Activated CD4-positive, alpha-beta memory T cell treated with anti-CD3 and anti-CD28 coated beads, Interleukin-2, amount 10 ng/mL, durations not matched to agents 7 days and 5 days (primary cell): ENCODE measurements at regions not wholly inside any gene's neighbourhood (a gene's known extent, or its start where the extent isn't known, plus 50 kb on each side); places are given as distances from the start of the nearest gene placed in this dataset.

ENCODE experiments used
- CTCF ChIA-PET: fragments of 350-600 bp; sonication (Branson Sonifier 250); formaldehyde crosslinking; loops from one replicate; lab custom pipeline; 2021; ENCODE audit warnings: antibody characterized with exemption, inconsistent platforms; lab: Charles Lee
- POLR2A ChIA-PET: fragments of 350-600 bp; sonication (Branson Sonifier 250); formaldehyde crosslinking; loops from one replicate; lab custom pipeline; 2021; ENCODE audit warnings: antibody characterized with exemption; lab: Charles Lee
- DNase-seq: peaks from one replicate; pipeline ENCODE4 v3.0.0-alpha.2; 2020
- H3K27ac Mint-ChIP-seq: one replicate; pipeline ENCODE4 v1.8.0; 2021; ENCODE audit warnings: mild to moderate bottlenecking, mixed read lengths
- H3K27me3 Mint-ChIP-seq: one replicate; pipeline ENCODE4 v1.8.0; 2021; ENCODE audit warnings: mixed read lengths
- H3K36me3 Mint-ChIP-seq: one replicate; pipeline ENCODE4 v1.8.0; 2021; ENCODE audit warnings: low read depth, mixed read lengths
- H3K4me1 Mint-ChIP-seq: one replicate; pipeline ENCODE4 v1.8.0; 2021; ENCODE audit warnings: mixed read lengths
- H3K4me3 Mint-ChIP-seq: one replicate; pipeline ENCODE4 v1.8.0; 2021; ENCODE audit warnings: mild to moderate bottlenecking, mixed read lengths
- H3K9me3 Mint-ChIP-seq: one replicate; pipeline ENCODE4 v1.8.0; 2021; ENCODE audit warnings: mixed read lengths

DNA sequence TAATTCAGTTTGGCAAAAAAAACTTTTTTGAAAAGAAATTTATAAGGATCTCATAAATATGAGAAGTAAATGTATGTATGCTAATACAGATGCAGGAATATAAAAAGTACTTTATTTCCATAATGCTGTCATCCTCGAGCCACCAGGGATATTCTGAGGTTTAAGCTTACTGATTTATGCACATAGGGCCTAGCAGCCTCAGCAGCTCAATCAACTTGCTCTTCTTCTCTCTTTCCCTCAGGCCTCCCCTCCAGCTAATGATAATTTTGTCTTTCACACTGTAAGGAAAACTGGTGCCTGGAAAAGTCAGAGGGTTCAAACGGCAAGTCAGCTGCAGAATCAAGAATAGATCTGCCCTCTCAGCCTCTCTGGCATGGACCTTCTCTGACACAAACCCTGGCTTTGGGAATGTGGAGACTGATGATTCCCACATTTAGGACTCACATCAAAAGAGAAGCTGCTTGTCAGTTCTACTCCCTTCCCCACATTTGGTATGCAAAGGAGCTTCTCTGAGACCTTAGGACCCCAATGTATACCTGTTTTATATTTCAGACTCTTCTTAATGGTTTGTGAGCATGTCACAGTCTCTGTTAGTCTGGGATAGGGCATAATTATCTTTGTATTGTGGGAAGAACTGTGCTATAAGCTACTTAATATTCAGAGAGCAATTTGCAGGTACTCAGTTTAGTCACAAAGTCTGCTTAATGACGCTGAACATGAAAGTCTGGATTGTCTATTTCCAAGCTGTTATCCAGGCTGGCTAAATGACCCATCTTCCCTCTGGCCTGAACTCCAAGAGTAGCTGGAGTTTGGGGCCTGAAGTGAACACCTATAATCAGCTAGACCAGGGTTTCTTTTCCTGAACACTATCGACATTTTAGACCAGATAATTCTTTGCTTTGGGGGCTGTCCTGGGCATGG, 52.1 kb upstream of the DIPK1A start:
- POLR2A ChIA-PET, result interaction anchor here (1.2 kb wide), 1 partner anchor 49 kb away, joined by 3 read pairs; no protein-coding TSS in a partner anchor
- DNase-seq, result no peak
- H3K9me3 Mint-ChIP-seq, result no peaks in the 10 kb centered on the region

DNA sequence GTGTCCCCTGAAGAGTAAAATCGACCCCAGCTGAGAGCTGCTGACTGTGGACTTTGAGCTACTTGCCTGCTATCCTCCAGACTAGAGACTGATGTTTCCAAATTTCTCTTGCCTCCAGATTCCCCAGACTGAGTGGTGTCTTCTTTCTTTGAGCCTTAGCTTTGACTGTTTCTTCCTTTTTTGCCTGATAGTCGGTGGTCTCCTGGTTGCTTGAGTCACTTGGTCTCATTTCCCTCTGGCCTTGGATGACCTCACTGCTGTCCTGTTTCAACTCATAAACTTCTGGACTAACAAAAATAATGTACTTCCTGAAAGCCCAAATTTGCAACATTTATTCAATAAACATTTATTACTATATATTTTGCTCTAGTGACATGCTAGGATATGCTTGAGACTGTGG, 52.9 kb upstream of the DIPK1A start:
- no peak for DNase-seq
- Mint-ChIP-seq H3K27me3 (peaks cover 16% of the 10 kb centered on the region), H3K4me3 (no peak overlapping the region), H3K36me3 (no peaks in the 10 kb centered on the region), H3K27ac (no peak overlapping the region), H3K9me3 (no peaks in the 10 kb centered on the region), H3K4me1 (peaks cover 17% of the 10 kb centered on the region)
- POLR2A ChIA-PET, result no interaction called here
- CTCF ChIA-PET, result interaction anchor here (1.4 to 1.9 kb wide), 4 partner anchors 13 to 290 kb away, joined by 4 to 7 read pairs (median 6); no protein-coding TSS in a partner anchor

More for the DNA sequence above, 52.1 kb upstream of the DIPK1A start:
- H3K4me1 Mint-ChIP-seq, result peaks cover 17% of the 10 kb centered on the region
- H3K27me3 Mint-ChIP-seq, result peaks cover 12% of the 10 kb centered on the region
- H3K4me3 Mint-ChIP-seq, result no peak overlapping the region
- H3K27ac Mint-ChIP-seq, result no peak overlapping the region
- CTCF ChIA-PET, result interaction anchor here (0.7 to 1.9 kb wide), 6 partner anchors 10 to 291 kb away, joined by 3 to 7 read pairs (median 4); no protein-coding TSS in a partner anchor
- H3K36me3 Mint-ChIP-seq, result no peaks in the 10 kb centered on the region

DNA sequence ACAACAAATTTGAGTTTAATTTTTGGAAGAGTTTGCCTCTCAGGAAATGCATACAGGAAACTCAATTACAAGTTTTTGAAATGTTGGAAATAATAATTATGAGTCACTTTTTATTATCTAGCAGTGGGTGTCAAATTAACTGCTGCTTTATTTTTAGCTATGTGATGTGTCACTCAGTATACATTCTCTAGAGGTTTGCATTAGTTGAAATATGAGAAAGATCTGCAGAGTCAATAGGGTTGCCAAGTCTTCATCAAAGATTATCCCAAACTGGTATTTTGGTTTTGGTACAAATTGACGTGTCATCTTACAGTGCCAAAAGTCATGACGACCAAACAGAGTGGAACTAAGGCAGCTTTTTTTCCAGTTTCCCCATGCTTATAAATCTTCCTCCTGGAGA, 54.3 kb upstream of the DIPK1A start:
- Mint-ChIP-seq H3K9me3 (no peaks in the 10 kb centered on the region), H3K4me3 (no peak overlapping the region), H3K27me3 (peaks cover 24% of the 10 kb centered on the region), H3K36me3 (no peaks in the 10 kb centered on the region), H3K27ac (no peak overlapping the region), H3K4me1 (peaks cover 17% of the 10 kb centered on the region)
- no peak for DNase-seq
- CTCF ChIA-PET, result interaction anchor here (0.5 to 0.8 kb wide), 2 partner anchors 22 to 37 kb away, joined by 3 read pairs; no protein-coding TSS in a partner anchor
- POLR2A ChIA-PET, result interaction anchor here (1.3 kb wide), 1 partner anchor 54 kb away, joined by 3 read pairs; the partner anchor contains the start of gene DIPK1A

DNA sequence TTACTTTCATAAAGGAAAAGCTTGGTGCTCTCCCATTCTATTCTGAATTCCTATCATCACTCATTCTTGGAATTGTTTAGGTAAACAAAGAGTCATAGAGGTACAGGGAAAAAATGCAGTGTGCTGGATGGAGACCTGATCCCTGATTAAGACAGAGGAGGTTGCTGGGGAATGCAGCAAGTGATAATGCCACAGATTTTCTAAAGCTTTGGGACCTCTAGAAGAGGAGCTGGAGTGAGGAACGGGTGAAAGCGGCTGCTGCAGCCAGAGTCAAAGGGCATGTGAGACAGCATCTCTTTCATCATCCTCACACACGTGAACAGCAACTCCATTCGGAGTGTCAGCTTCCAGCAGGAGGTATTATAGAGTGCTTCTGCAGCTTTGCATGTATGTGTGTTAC, 54.9 kb upstream of the DIPK1A start:
- Mint-ChIP-seq H3K36me3 (no peaks in the 10 kb centered on the region), H3K27me3 (peaks cover 24% of the 10 kb centered on the region), H3K9me3 (no peaks in the 10 kb centered on the region), H3K4me1 (peaks cover 17% of the 10 kb centered on the region), H3K27ac (no peak overlapping the region), H3K4me3 (no peak overlapping the region)
- POLR2A ChIA-PET, result interaction anchor here (1.3 kb wide), 1 partner anchor 55 kb away, joined by 3 read pairs; the partner anchor contains the start of gene DIPK1A
- no peak for DNase-seq
- CTCF ChIA-PET, result no interaction called here

DNA sequence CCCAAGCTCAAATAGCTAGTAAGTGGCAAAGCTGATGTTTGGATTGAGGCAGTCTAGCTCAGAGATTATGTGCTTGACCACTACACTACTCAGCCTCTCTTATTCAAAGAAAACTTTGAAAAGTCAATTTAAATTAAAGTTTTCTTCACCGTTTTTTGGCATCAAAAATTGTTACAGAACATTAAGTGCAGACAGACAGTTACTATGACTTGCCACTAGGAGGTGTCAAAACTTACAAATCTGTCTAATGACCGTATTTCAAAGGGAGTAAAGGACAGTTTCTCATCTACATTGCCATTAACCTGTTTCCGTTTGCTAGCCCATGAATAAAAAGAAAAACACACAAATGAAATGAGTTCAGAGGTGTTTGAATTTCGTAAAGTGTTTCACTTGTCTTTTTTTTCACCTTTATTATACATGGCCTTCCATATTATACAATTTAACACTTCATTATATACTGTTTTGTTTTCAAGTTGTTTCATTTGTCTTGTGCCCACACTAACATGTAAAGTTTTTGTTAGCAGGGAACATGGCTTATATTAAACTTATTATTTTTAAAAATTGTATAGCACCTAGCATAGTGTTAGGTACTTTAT, 57.4 kb upstream of the MTF2 start:
- Mint-ChIP-seq H3K4me1 (peaks cover 6% of the 10 kb centered on the region), H3K27me3 (peaks cover 29% of the 10 kb centered on the region), H3K9me3 (no peaks in the 10 kb centered on the region), H3K27ac (no peak overlapping the region), H3K4me3 (no peak overlapping the region), H3K36me3 (no peaks in the 10 kb centered on the region)
- DNase-seq, result no peak
- ChIA-PET POLR2A (interaction anchor here (0.5 kb wide), 1 partner anchor 27 kb away, joined by 3 read pairs; no protein-coding TSS in a partner anchor), CTCF (interaction anchor here (1.1 to 4.5 kb wide), 8 partner anchors 17 to 283 kb away, joined by 3 to 40 read pairs (median 6); no protein-coding TSS in a partner anchor)

DNA sequence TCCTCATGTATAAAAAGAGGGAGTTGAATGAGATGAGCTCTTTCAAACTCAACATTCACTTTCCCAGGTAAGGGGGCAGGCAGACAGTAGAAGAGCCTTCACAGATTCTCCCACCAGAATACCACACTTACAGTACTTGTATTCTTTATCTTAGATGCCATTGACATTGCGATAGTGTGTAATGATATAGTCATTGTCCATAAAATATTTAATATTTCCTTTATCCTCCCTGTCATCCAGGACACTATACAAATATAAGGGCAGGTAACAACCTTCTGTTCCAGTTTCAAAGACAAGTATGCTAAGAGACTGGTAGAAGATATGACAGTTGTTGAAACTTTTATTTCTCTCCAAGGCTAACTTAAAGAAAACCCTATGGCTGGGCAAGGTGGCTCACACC, 56.5 kb upstream of the MTF2 start:
- peaks cover 5% of the 10 kb centered on the region for H3K4me1 Mint-ChIP-seq
- DNase-seq, result no peak
- peaks cover 26% of the 10 kb centered on the region for H3K27me3 Mint-ChIP-seq
- H3K36me3 Mint-ChIP-seq, result no peaks in the 10 kb centered on the region
- H3K9me3 Mint-ChIP-seq, result no peaks in the 10 kb centered on the region
- H3K4me3 Mint-ChIP-seq, result no peak overlapping the region
- ChIA-PET POLR2A (interaction anchor here (1.3 kb wide), 1 partner anchor 57 kb away, joined by 4 read pairs; no protein-coding TSS in a partner anchor), CTCF (interaction anchor here (1.1 to 2.5 kb wide), 5 partner anchors 16 to 56 kb away, joined by 3 to 25 read pairs (median 4); no protein-coding TSS in a partner anchor)
- no peak overlapping the region for H3K27ac Mint-ChIP-seq

DNA sequence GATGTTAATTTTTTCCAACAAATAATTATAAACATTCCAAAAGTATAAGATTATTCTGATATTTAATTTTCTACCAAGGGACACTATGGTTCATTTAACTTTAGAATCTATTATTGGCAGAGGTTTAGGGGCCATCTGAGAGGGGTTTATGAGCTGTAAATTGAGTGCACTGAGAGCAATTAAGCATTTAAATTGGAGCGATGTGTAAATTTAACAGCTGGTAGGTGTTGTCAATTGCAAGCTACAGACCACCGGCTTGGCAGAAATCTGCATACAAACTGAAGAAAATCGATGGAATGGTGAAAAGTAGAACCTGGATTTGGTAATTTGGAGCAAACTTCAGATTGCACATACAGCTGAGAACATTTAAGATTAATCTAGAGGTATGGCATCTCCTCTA, 55.8 kb upstream of the MTF2 start:
- no peaks in the 10 kb centered on the region for H3K36me3 Mint-ChIP-seq
- no peak for DNase-seq
- H3K27me3 Mint-ChIP-seq, result peaks cover 25% of the 10 kb centered on the region
- POLR2A ChIA-PET, result interaction anchor here (1.1 to 1.3 kb wide), 2 partner anchors 39 to 57 kb away, joined by 4 to 7 read pairs; no protein-coding TSS in a partner anchor
- no peaks in the 10 kb centered on the region for H3K9me3 Mint-ChIP-seq
- CTCF ChIA-PET, result interaction anchor here (0.6 to 2.5 kb wide), 11 partner anchors 10 to 1158 kb away, joined by 3 to 25 read pairs (median 4); no protein-coding TSS in a partner anchor
- H3K27ac Mint-ChIP-seq, result no peak overlapping the region
- no peak overlapping the region for H3K4me3 Mint-ChIP-seq
- peaks cover 5% of the 10 kb centered on the region for H3K4me1 Mint-ChIP-seq

DNA sequence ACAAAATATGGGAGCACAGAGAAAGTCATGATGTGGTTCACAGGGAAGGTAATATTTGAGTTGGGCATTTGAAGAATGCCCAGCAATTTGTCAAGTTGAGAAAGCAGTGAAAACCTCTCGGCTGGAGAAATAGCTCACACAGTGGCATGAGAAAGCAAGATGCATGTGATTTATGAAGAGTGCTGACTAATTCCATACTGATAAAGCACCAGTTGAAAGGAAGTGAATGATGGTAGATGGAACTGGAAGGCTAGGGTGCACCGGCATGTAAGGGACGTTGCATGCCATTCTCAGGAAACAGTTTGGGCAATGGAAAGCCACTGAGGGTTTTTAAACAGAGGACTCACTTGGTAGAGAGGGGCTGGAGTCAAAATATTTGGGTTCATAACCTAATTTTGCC, 53.5 kb upstream of the MTF2 start:
- POLR2A ChIA-PET, result no interaction called here
- no peak for DNase-seq
- Mint-ChIP-seq H3K36me3 (no peaks in the 10 kb centered on the region), H3K9me3 (no peaks in the 10 kb centered on the region), H3K4me3 (no peak overlapping the region), H3K4me1 (peaks cover 13% of the 10 kb centered on the region), H3K27me3 (peaks cover 11% of the 10 kb centered on the region), H3K27ac (no peak overlapping the region)
- CTCF ChIA-PET, result interaction anchor here (0.8 to 2.5 kb wide), 2 partner anchors 36 to 186 kb away, joined by 3 to 10 read pairs; no protein-coding TSS in a partner anchor

DNA sequence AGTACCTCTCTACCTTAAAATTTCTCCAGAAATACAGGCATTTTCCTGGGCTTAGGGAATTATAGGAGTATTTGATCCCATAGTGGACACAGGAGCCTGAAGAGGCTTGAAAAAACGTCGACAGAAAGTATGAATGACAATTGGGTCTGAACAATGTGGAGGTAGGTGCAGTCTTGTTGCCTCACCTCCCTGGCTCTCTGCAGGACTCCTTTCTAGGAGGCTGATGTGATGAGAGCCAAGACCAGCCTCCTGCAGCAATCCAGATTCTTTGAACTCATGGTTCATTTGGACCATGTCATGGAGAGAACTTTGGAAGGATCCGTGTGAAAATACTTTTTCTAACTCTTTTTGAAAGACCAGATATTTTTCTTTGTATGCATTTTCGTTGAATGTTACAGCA, 50.5 kb upstream of the MTF2 start:
- CTCF ChIA-PET, result interaction anchor here (1.2 kb wide), 1 partner anchor 33 kb away, joined by 4 read pairs; no protein-coding TSS in a partner anchor
- H3K27ac Mint-ChIP-seq, result no peak overlapping the region
- no peaks in the 10 kb centered on the region for H3K36me3 Mint-ChIP-seq
- no peaks in the 10 kb centered on the region for H3K9me3 Mint-ChIP-seq
- no peak overlapping the region for H3K4me3 Mint-ChIP-seq
- no peak for DNase-seq
- peaks cover 13% of the 10 kb centered on the region for H3K27me3 Mint-ChIP-seq
- POLR2A ChIA-PET, result interaction anchor here (0.9 kb wide), 1 partner anchor 14 kb away, joined by 5 read pairs; no protein-coding TSS in a partner anchor
- peaks cover 18% of the 10 kb centered on the region for H3K4me1 Mint-ChIP-seq
